AG08396 (cell line): ENCODE measurements at regions not wholly inside any gene's neighbourhood (a gene's known extent, or its start where the extent isn't known, plus 50 kb on each side); places are given as distances from the start of the nearest gene placed in this dataset.

ENCODE experiments used
- DNase-seq: peaks from one replicate; pipeline ENCODE4 v3.0.0; 2012; ENCODE audit warnings: low spot score, mixed read lengths

DNA sequence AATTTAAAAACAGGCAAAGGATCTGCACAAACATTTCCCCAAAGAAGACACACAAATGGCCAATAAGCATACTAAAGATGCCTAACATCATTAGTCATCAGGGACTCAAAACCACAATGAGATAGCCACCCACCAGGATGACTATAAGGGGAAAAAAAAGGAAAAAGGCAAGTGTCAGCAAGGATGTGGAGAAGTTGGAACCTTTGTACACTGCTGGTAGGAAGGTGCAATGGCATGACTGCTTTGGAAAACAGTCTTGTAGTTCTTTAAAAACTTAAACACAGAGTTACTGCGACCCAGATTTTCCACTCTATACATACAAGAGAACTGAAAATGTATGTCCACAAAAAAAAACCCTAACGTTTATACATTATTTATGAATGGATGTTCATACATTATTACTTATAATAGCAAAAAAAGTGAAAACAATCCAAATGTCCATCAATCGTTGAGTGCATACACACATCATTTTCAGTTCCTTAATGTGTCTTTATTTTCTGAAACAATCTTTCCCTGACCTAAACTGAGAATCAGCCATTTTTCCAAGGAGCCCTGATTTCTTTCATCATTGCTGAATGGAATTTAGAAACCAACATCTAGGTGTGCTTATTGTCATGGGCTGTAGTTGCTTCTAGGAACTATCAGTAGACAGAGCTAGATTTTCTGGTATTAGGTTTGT, 64.7 kb upstream of the TLK1 start:
- DNase-seq = peak; percentile 38

DNA sequence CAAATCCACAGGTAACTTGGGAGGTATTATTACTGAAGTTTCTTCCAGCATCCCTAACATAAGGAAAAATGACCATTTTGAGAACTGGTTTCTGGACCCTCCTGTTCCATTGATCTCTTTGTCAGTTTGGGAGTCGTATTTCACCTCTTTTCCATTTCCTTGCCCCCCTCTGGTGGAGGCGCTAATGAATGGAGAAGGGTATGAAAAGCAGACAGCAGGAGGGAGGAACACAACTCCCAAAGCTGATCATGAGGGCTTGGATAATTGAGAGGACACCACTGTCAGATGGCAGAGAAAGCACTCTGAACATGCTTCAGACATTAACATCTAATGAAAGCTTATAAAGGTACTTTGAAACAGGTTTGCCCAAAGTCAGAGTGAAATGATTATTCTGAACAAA, 56.6 kb upstream of the TLK1 start:
- no peak for DNase-seq

DNA sequence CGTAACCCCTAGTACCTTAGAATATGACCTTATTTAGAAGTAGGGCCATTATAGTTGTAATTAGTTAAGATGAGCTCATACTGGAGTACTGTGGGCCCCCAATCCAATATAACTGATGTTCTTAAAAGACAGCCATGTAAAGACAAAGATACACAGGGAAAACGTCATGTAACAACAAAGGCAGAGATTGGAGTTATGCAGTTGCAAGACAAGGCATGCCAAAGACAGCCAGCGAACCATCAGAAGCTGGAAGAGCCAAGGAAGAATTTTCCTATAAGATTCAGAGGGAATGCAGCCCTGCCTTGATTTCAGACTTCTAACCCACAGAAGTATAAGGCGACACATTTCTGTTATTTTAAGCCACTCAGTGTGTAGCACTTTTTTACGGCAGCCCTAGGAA, 55.9 kb upstream of the TLK1 start:
- no peak for DNase-seq

DNA sequence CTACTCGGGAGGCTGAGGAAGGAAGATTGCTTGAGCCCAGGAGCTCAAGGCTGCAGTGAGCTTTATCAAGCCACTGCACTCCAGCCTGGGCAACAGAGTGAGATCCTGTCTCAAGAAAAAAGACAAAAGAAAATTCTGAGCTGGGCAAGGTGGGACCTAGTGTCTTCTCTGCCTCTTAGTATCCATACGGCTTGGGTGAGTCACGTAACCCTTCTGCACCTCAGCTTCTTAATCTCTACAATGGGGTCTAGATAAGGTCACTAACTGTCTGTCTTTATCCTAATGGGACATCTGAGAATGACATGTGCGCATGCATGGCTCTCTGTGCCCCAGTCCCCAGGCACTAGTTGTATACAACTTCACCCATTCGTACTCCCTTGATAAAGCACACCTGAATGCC, 53.4 kb upstream of the TLK1 start:
- DNase-seq = no peak

DNA sequence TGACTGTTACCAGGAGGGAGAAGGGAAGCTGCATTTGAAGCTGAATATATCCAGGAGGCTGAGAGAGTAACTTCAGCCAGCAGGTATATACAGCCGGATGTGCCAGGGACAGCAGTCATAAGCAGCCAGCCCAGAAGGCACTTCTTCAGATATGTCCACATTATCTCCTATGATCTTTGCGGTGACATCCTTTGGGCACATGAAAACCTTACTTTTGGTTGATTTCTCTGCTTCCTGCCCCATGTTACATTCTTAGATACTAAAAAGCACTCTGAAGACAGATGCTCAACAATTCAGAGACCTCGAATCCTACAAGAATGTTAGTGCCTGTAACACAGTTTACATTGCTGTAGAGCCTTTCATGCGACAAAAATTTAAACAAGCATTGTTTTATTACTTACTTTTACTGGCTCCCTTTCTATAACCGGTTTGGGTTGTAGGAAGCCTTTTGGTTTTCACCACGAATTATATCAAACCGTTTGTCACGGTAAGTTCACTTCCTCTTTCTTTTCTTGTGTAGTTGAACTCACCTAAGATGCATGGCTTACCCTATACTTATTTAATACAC, 50.3 kb upstream of the TLK1 start:
- DNase-seq = peak; percentile 18
